ENCODE measurements at regions not wholly inside any gene's neighbourhood (a gene's known extent, or its start where the extent isn't known, plus 50 kb on each side); places are given as distances from the start of the nearest gene placed in this dataset.
"Not testable (repeated sequence)": the region's sequence is repeated elsewhere in the genome, so short reads cannot be mapped to it uniquely, and the experiment has no call there.

GRCh38 chrX:139475432-139475831, 55.1 kb upstream of the F9 start:
- Histone ChIP-seq H3K14ac (ENCODE audit: insufficient read depth, low read length) (no peak overlapping the region), H3K79me2 (ENCODE audit: insufficient read depth, low read length) (no peaks in the 10 kb centered on the region), H3K27ac (ENCODE audit: insufficient read length, low read depth, low read length) (no peak overlapping the region), H3K79me1 (ENCODE audit: insufficient read depth, low read depth, low read length, poor library complexity, severe bottlenecking) (no peaks in the 10 kb centered on the region), H2BK12ac (ENCODE audit: insufficient read length, low read depth, low read length) (no peak overlapping the region), H2BK5ac (ENCODE audit: insufficient read length, low read length) (no peak overlapping the region), H2AFZ (ENCODE audit: low read length) (no peak overlapping the region), H4K20me1 (ENCODE audit: control insufficient read depth, insufficient read depth, insufficient read length) (no peaks in the 10 kb centered on the region), H3K4me1 (ENCODE audit: insufficient read depth, low read length) (no peaks in the 10 kb centered on the region), H3K27me3 (ENCODE audit: insufficient read depth, low read length) (no peaks in the 10 kb centered on the region), H4K5ac (ENCODE audit: insufficient read length, low read depth, low read length) (no peak overlapping the region), H4K91ac (ENCODE audit: insufficient read length, low read depth, low read length) (no peak overlapping the region), H2BK15ac (ENCODE audit: low read depth, low read length) (no peak overlapping the region), H4K8ac (replicated peaks; ENCODE audit: insufficient read length, low read depth, low read length) (no peak overlapping the region), H3T11ph (ENCODE audit: low read length) (no peak overlapping the region), H3K4me2 (ENCODE audit: insufficient read depth, insufficient read length, low read length) (no peak overlapping the region), H2BK120ac (ENCODE audit: low read depth, low read length, poor library complexity, severe bottlenecking) (no peak overlapping the region), H3K4ac (ENCODE audit: low read depth, low read length) (no peak overlapping the region), H3K56ac (ENCODE audit: insufficient read length, low read depth, low read length) (no peak overlapping the region), H3K18ac (ENCODE audit: insufficient read length, low read depth, low read length) (no peak overlapping the region), H3K9me3 (ENCODE audit: control insufficient read depth, low read depth, low read length) (no peaks in the 10 kb centered on the region), H2AK5ac (ENCODE audit: insufficient read length, low read length) (no peak overlapping the region), H3K9ac (ENCODE audit: extremely low read depth, insufficient read length, low read length) (no peak overlapping the region), H3K23ac (ENCODE audit: insufficient read length, low read depth, low read length) (no peak overlapping the region), H3K23me2 (ENCODE audit: insufficient read length, low read depth, low read length, poor library complexity, severe bottlenecking) (no peaks in the 10 kb centered on the region), H2BK20ac (ENCODE audit: low read depth, low read length, poor library complexity, severe bottlenecking) (no peak overlapping the region)
- Mint-ChIP-seq H3K27ac (no peak overlapping the region), H3K4me1 (peaks cover 0 to 2% of the 10 kb centered on the region in 2 experiments; a peak in 2 of 4 replicates), H3K36me3 (ENCODE audit: insufficient read depth in 1 of 3, low read depth in 3 of 3) (no peaks in the 10 kb centered on the region), H3K9me3 (peaks cover 0 to 46% of the 10 kb centered on the region in 2 experiments; a peak in 2 of 5 replicates), H3K4me3 (no peak overlapping the region), H3K27me3 (ENCODE audit: low read depth) (no peaks in the 10 kb centered on the region)
- DNase-seq, result no peak
- no CpG with 5 or more reads among the region's 3 CpGs for WGBS (ENCODE audit: extremely low coverage, insufficient read length, low lambda C conversion rate)
- TF ChIP-seq CTCF (conservative IDR thresholded peaks at IDR 0.05), result no peak; the same call in 1 of the 3 replicates

- H3K4ac ChIP-seq (ENCODE audit: low read depth, low read length); H3K23me2 ChIP-seq (ENCODE audit: insufficient read length, low read depth, low read length, poor library complexity, severe bottlenecking); H3K9ac ChIP-seq (ENCODE audit: extremely low read depth, insufficient read length, low read length); H2BK5ac ChIP-seq (ENCODE audit: insufficient read length, low read length); H3K9me3 ChIP-seq (ENCODE audit: control insufficient read depth, low read depth, low read length); H2BK12ac ChIP-seq (ENCODE audit: insufficient read length, low read depth, low read length); H3K27ac ChIP-seq (ENCODE audit: insufficient read length, low read depth, low read length); H3K4me1 ChIP-seq (ENCODE audit: insufficient read depth, low read length); H3K27ac Mint-ChIP-seq; H2BK20ac ChIP-seq (ENCODE audit: low read depth, low read length, poor library complexity, severe bottlenecking); H4K5ac ChIP-seq (ENCODE audit: insufficient read length, low read depth, low read length); H3K23ac ChIP-seq (ENCODE audit: insufficient read length, low read depth, low read length); H3K56ac ChIP-seq (ENCODE audit: insufficient read length, low read depth, low read length); H3K79me1 ChIP-seq (ENCODE audit: insufficient read depth, low read depth, low read length, poor library complexity, severe bottlenecking); H3T11ph ChIP-seq (ENCODE audit: low read length); H3K79me2 ChIP-seq (ENCODE audit: insufficient read depth, low read length); H3K27me3 Mint-ChIP-seq (ENCODE audit: low read depth); H3K4me3 Mint-ChIP-seq; H2AFZ ChIP-seq (ENCODE audit: low read length); H2AK5ac ChIP-seq (ENCODE audit: insufficient read length, low read length); H4K91ac ChIP-seq (ENCODE audit: insufficient read length, low read depth, low read length); DNase-seq; H2BK120ac ChIP-seq (ENCODE audit: low read depth, low read length, poor library complexity, severe bottlenecking); H3K18ac ChIP-seq (ENCODE audit: insufficient read length, low read depth, low read length); H4K8ac ChIP-seq (replicated peaks; ENCODE audit: insufficient read length, low read depth, low read length); H3K27me3 ChIP-seq (ENCODE audit: insufficient read depth, low read length); H3K4me1 Mint-ChIP-seq; H4K20me1 ChIP-seq (ENCODE audit: control insufficient read depth, insufficient read depth, insufficient read length); H3K4me2 ChIP-seq (ENCODE audit: insufficient read depth, insufficient read length, low read length); H3K14ac ChIP-seq (ENCODE audit: insufficient read depth, low read length); H2BK15ac ChIP-seq (ENCODE audit: low read depth, low read length): not testable (repeated sequence)
- Mint-ChIP-seq H3K36me3 (ENCODE audit: insufficient read depth in 1 of 3, low read depth in 3 of 3) (peaks cover 15 to 28% (median 22%) of the 10 kb centered on the region in 3 experiments), H3K9me3 (peaks cover 43 to 56% of the 10 kb centered on the region in 2 experiments)
- WGBS (ENCODE audit: extremely low coverage, insufficient read length, low lambda C conversion rate), result no CpG with 5 or more reads among the region's 1 CpG
Measured at GRCh38 chrX:139461945-139462344, 68.6 kb upstream of the F9 start.
